H9 (cell line): ENCODE measurements at regions not wholly inside any gene's neighbourhood (a gene's known extent, or its start where the extent isn't known, plus 50 kb on each side); places are given as distances from the start of the nearest gene placed in this dataset.

Source experiments
- DNase-seq: peaks from one replicate; pipeline ENCODE4 v3.0.0-alpha.2; 2017
- H2AFZ ChIP-seq: one replicate; pipeline ENCODE4 v1.6.1; 2013; ENCODE audit warnings: mild to moderate bottlenecking, low read length, control low read depth, moderate library complexity
- H2AK5ac ChIP-seq: 2 replicates; pipeline ENCODE4 v1.6.1; 2013; ENCODE audit warnings: low read length, control low read depth, mixed read lengths; ENCODE audit not compliant: insufficient read length
- H2BK120ac ChIP-seq: one replicate; pipeline ENCODE4 v1.6.1; 2013; ENCODE audit warnings: low read depth, mild to moderate bottlenecking, low read length, control low read depth, inconsistent platforms; ENCODE audit not compliant: poor library complexity, severe bottlenecking
- H2BK12ac ChIP-seq: 2 replicates; pipeline ENCODE4 v1.6.1; 2013; ENCODE audit warnings: low read length, control low read depth, mixed read lengths, low read depth; ENCODE audit not compliant: insufficient read length
- H2BK15ac ChIP-seq: 2 replicates; pipeline ENCODE4 v1.6.1; 2013; ENCODE audit warnings: low read depth, low read length, control low read depth
- H2BK20ac ChIP-seq: one replicate; pipeline ENCODE4 v1.6.1; 2013; ENCODE audit warnings: low read depth, mild to moderate bottlenecking, low read length, control low read depth, inconsistent platforms; ENCODE audit not compliant: poor library complexity, severe bottlenecking
- H2BK5ac ChIP-seq: 2 replicates; pipeline ENCODE4 v1.6.1; 2013; ENCODE audit warnings: low read length, control low read depth, mixed read lengths; ENCODE audit not compliant: insufficient read length
- H3K14ac ChIP-seq: 2 replicates; pipeline ENCODE4 v1.6.1; 2013; ENCODE audit warnings: low read length, control low read depth; ENCODE audit not compliant: insufficient read depth
- H3K18ac ChIP-seq: 2 replicates; pipeline ENCODE4 v1.6.1; 2013; ENCODE audit warnings: low read depth, mild to moderate bottlenecking, mixed read lengths, low read length, control low read depth; ENCODE audit not compliant: insufficient read length
- H3K23ac ChIP-seq: 2 replicates; pipeline ENCODE4 v1.6.1; 2013; ENCODE audit warnings: low read length, control low read depth, mixed read lengths, low read depth; ENCODE audit not compliant: insufficient read length
- H3K23me2 ChIP-seq: 2 replicates; pipeline ENCODE4 v1.6.1; 2013; ENCODE audit warnings: low read depth, mild to moderate bottlenecking, mixed read lengths, low read length, control low read depth; ENCODE audit not compliant: insufficient read length, poor library complexity, severe bottlenecking
- H3K27ac ChIP-seq: 2 replicates; pipeline ENCODE4 v1.5.1; 2013; ENCODE audit warnings: low read length, control low read depth, mixed read lengths, low read depth; ENCODE audit not compliant: insufficient read length
- H3K27me3 ChIP-seq: 2 replicates; pipeline ENCODE4 v1.6.1; 2013; ENCODE audit warnings: low read length, control low read depth, inconsistent platforms; ENCODE audit not compliant: insufficient read depth
- H3K4ac ChIP-seq: 2 replicates; pipeline ENCODE4 v1.6.1; 2013; ENCODE audit warnings: low read depth, mild to moderate bottlenecking, control low read depth, inconsistent platforms, low read length, moderate library complexity
- H3K4me1 ChIP-seq: 2 replicates; pipeline ENCODE4 v1.6.1; 2013; ENCODE audit warnings: low read length, control low read depth, inconsistent platforms; ENCODE audit not compliant: insufficient read depth
- H3K4me2 ChIP-seq: 2 replicates; pipeline ENCODE4 v1.6.1; 2013; ENCODE audit warnings: low read length, control low read depth, mixed read lengths; ENCODE audit not compliant: insufficient read length, insufficient read depth
- H3K56ac ChIP-seq: 2 replicates; pipeline ENCODE4 v1.6.1; 2013; ENCODE audit warnings: low read depth, mild to moderate bottlenecking, mixed read lengths, low read length, control low read depth; ENCODE audit not compliant: insufficient read length
- H3K79me1 ChIP-seq: 2 replicates; pipeline ENCODE4 v1.6.1; 2013; ENCODE audit warnings: low read depth, mild to moderate bottlenecking, moderate library complexity, low read length, control low read depth, inconsistent platforms; ENCODE audit not compliant: insufficient read depth, poor library complexity, severe bottlenecking
- H3K79me2 ChIP-seq: 2 replicates; pipeline ENCODE4 v1.6.1; 2013; ENCODE audit warnings: low read length, control low read depth, inconsistent platforms; ENCODE audit not compliant: insufficient read depth
- H3K9ac ChIP-seq: 2 replicates; pipeline ENCODE4 v1.6.1; 2013; ENCODE audit warnings: low read length, control low read depth, mixed read lengths; ENCODE audit not compliant: insufficient read length; ENCODE audit errors: extremely low read depth
- H3K9me3 ChIP-seq: one replicate; pipeline ENCODE4 v1.6.1; 2013; ENCODE audit warnings: low read depth, low read length, inconsistent platforms; ENCODE audit not compliant: control insufficient read depth
- H3T11ph ChIP-seq: one replicate; pipeline ENCODE4 v1.6.1; 2013; ENCODE audit warnings: mild to moderate bottlenecking, low read length, control low read depth, inconsistent platforms
- H4K20me1 ChIP-seq: one replicate; pipeline ENCODE4 v1.6.1; 2013; ENCODE audit not compliant: control insufficient read depth, insufficient read length, insufficient read depth
- H4K5ac ChIP-seq: 2 replicates; pipeline ENCODE4 v1.6.1; 2013; ENCODE audit warnings: low read depth, mild to moderate bottlenecking, mixed read lengths, low read length, control low read depth; ENCODE audit not compliant: insufficient read length
- H4K8ac ChIP-seq: replicated peaks from 2 replicates; pipeline ENCODE4 v1.6.1; 2013; ENCODE audit warnings: low read length, control low read depth, mixed read lengths, low read depth; ENCODE audit not compliant: insufficient read length
- H4K91ac ChIP-seq: 2 replicates; pipeline ENCODE4 v1.6.1; 2013; ENCODE audit warnings: low read depth, mild to moderate bottlenecking, moderate library complexity, mixed read lengths, low read length, control low read depth; ENCODE audit not compliant: insufficient read length
- H3K27ac Mint-ChIP-seq, 3 experiments: 2 replicates in 2 of 3; 3 replicates in 1 of 3; pipeline ENCODE4 v1.8.0; 2020 to 2021; ENCODE audit warnings: mixed read lengths in 3 of 3, mild to moderate bottlenecking in 1 of 3, moderate library complexity in 1 of 3
- H3K27me3 Mint-ChIP-seq: 2 replicates; pipeline ENCODE4 v1.8.0; 2021; ENCODE audit warnings: low read depth, mild to moderate bottlenecking, moderate library complexity, mixed read lengths
- H3K36me3 Mint-ChIP-seq, 3 experiments: 2 replicates in 2 of 3; 3 replicates in 1 of 3; pipeline ENCODE4 v1.8.0; 2020 to 2021; ENCODE audit warnings: low read depth in 3 of 3, mixed read lengths in 3 of 3; ENCODE audit not compliant: insufficient read depth in 1 of 3
- H3K4me1 Mint-ChIP-seq, 2 experiments: 2 replicates each; pipeline ENCODE4 v1.8.0; 2020; ENCODE audit warnings: mixed read lengths in 2 of 2
- H3K4me3 Mint-ChIP-seq, 2 experiments: 2 replicates in 1 of 2; 3 replicates in 1 of 2; pipeline ENCODE4 v1.8.0; 2020 to 2021; ENCODE audit warnings: mild to moderate bottlenecking in 2 of 2, mixed read lengths in 2 of 2, moderate library complexity in 1 of 2
- H3K9me3 Mint-ChIP-seq, 2 experiments: 2 replicates in 1 of 2; 3 replicates in 1 of 2; pipeline ENCODE4 v1.8.0; 2020; ENCODE audit warnings: mild to moderate bottlenecking in 2 of 2, mixed read lengths in 2 of 2, moderate library complexity in 1 of 2
- WGBS: extraction: QIAGEN DNeasy Blood & Tissue Kit; methylation state at CpG from one replicate; pipeline ENCODE4 v1.1.7; 2013; ENCODE audit warnings: missing lambda C conversion rate, low lambda C conversion rate, mixed read lengths; ENCODE audit not compliant: insufficient read length; ENCODE audit errors: extremely low coverage; 5-methylcytosine and 5-hydroxymethylcytosine counted together
- TF ChIP-seq, protein P1 (sequence below): fragments of 200-600 bp; sonication (generic); conservative IDR thresholded peaks from 3 replicates; pipeline ENCODE4 v1.8.0; 2021; ENCODE audit warnings: antibody characterized with exemption, mild to moderate bottlenecking

DNA sequence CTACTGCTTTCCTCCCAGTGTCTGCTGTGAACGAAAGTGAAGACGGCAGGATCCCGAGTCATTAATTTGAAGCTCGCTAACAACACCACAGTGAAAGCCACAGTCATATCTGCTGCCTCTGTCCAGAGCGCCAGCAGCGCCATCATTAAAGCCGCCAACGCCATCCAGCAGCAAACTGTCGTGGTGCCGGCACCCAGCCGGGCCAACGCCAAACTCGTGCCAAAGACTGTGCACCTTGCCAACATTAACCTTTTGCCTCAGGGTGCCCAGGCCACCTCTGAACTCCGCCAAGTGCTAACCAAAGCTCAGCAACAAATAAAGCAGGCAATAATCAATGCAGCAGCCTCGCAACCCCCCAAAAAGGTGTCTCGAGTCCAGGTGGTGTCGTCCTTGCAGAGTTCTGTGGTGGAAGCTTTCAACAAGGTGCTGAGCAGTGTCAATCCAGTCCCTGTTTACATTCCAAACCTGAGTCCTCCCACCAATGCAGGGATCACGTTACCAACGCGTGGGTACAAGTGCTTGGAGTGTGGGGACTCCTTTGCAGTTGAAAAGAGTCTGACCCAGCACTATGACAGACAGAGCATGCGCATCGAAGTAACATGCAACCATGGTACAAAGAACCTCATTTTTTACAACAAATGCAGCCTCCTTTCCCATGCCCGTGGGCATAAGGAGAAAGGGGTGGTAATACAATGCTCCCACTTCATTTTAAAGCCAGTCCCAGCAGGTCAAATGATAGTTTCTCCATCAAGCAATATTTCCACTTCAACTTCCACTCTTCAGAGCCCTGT lies 94.8 kb upstream of the KCNMA1 start:
- H2BK120ac ChIP-seq: no peak overlapping the region
- no peak overlapping the region for H4K91ac ChIP-seq
- Mint-ChIP-seq H3K9me3 (peaks cover 8 to 12% of the 10 kb centered on the region in 2 experiments), H3K27me3 (peaks cover 9% of the 10 kb centered on the region), H3K27ac (no peak overlapping the region), H3K4me1 (peaks cover 19% of the 10 kb centered on the region in 2 experiments), H3K4me3 (no peak overlapping the region), H3K36me3 (peaks cover 0 to 8% (median 6%) of the 10 kb centered on the region in 3 experiments; a peak in 5 of 7 replicates)
- H2AFZ ChIP-seq: no peak overlapping the region
- no peak overlapping the region for H4K8ac ChIP-seq
- TF ChIP-seq, protein P1, sequence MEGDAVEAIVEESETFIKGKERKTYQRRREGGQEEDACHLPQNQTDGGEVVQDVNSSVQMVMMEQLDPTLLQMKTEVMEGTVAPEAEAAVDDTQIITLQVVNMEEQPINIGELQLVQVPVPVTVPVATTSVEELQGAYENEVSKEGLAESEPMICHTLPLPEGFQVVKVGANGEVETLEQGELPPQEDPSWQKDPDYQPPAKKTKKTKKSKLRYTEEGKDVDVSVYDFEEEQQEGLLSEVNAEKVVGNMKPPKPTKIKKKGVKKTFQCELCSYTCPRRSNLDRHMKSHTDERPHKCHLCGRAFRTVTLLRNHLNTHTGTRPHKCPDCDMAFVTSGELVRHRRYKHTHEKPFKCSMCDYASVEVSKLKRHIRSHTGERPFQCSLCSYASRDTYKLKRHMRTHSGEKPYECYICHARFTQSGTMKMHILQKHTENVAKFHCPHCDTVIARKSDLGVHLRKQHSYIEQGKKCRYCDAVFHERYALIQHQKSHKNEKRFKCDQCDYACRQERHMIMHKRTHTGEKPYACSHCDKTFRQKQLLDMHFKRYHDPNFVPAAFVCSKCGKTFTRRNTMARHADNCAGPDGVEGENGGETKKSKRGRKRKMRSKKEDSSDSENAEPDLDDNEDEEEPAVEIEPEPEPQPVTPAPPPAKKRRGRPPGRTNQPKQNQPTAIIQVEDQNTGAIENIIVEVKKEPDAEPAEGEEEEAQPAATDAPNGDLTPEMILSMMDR: no peak
- no peak overlapping the region for H3K4ac ChIP-seq
- no peak overlapping the region for H3K23ac ChIP-seq
- DNase-seq: no peak
- H3K27ac ChIP-seq: no peak overlapping the region
- no peaks in the 10 kb centered on the region for H3K79me1 ChIP-seq
- H4K20me1 ChIP-seq: no peaks in the 10 kb centered on the region
- H3K56ac ChIP-seq: no peak overlapping the region
- H3K23me2 ChIP-seq: no peaks in the 10 kb centered on the region
- no peaks in the 10 kb centered on the region for H3K79me2 ChIP-seq
- no peak overlapping the region for H2BK12ac ChIP-seq
- H3K9ac ChIP-seq: no peak overlapping the region
- no peak overlapping the region for H2BK15ac ChIP-seq
- no peak overlapping the region for H2BK20ac ChIP-seq
- peaks cover under 1% of the 10 kb centered on the region for H3K9me3 ChIP-seq
- no peaks in the 10 kb centered on the region for H3K27me3 ChIP-seq
- H3K14ac ChIP-seq: no peak overlapping the region
- H3K4me2 ChIP-seq: no peak overlapping the region
- H2BK5ac ChIP-seq: no peak overlapping the region
- H3K18ac ChIP-seq: no peak overlapping the region
- no peak overlapping the region for H2AK5ac ChIP-seq
- H3K4me1 ChIP-seq: peaks cover 3% of the 10 kb centered on the region; the same call in 1 of the 2 replicates
- no CpG with 5 or more reads among the region's 23 CpGs for WGBS
- H3T11ph ChIP-seq: no peak overlapping the region
- H4K5ac ChIP-seq: no peak overlapping the region
